ENCODE measurements at regions not wholly inside any gene's neighbourhood (a gene's known extent, or its start where the extent isn't known, plus 50 kb on each side); places are given as distances from the start of the nearest gene placed in this dataset.

DNA sequence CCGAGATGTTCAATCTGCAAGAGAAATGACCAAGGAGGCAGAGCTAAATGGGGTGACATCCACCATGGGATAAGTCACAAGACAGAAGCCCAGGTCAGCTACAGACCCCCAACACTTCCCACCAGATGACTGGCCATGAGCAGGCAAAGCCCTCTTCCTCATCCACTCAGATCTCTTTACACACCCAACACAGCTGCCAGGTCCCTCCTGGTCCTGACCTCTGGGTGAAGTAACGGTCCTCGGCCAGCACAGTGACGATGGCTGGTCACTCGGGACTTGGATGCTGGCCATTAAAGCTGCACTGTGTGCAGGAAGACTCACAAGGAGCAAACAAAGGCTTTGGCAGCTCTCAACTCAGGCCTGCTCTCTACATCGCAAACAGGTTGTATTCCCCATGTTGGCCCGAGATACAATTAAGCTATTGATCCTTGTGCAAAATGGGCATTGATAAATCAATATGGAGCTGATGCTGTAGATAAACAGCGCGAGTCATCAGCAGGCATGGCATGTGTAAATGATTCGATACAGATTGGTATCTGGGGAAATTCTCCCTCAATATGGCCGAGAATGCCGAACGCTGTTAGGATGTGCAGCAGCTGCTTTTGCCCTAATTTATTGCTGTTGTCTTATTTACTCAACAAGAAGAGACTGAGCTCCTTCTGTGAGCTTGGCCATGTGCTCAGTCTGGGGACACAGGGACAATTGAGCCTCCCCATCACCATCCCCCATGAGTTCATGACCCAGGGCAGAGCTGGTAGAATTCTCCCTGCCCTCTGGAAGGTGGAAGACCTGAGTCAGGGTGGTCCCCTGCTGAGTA lies 98.7 kb downstream of the C5orf15 start:
- no peaks in the 10 kb centered on the region for H3K9me3 ChIP-seq (ENCODE audit: control insufficient read depth in 3 of 3, low read length in 3 of 3)
- H3K4me3 ChIP-seq (ENCODE audit: low read length in 3 of 3) = peak overlapping the region; percentile 64 to 87 (median 70)
- peaks cover 9% of the 10 kb centered on the region in 3 donors for H3K4me1 ChIP-seq (ENCODE audit: control insufficient read depth in 3 of 3, insufficient read depth in 3 of 3, low read length in 3 of 3)
- H3K27ac ChIP-seq (ENCODE audit: low read depth, low read length) = peak overlapping the region; percentile 59
- H3K9ac ChIP-seq (ENCODE audit: low read depth in 1 of 3, low read length in 3 of 3) = peak overlapping the region; percentile 14 to 85 (median 57)
- H3K27me3 ChIP-seq (ENCODE audit: control insufficient read depth in 3 of 3, insufficient read depth in 3 of 3, low read length in 3 of 3) = no peaks in the 10 kb centered on the region
- no peaks in the 10 kb centered on the region for H3K36me3 ChIP-seq (ENCODE audit: control insufficient read depth in 3 of 3, insufficient read depth in 3 of 3, low read length in 3 of 3)

DNA sequence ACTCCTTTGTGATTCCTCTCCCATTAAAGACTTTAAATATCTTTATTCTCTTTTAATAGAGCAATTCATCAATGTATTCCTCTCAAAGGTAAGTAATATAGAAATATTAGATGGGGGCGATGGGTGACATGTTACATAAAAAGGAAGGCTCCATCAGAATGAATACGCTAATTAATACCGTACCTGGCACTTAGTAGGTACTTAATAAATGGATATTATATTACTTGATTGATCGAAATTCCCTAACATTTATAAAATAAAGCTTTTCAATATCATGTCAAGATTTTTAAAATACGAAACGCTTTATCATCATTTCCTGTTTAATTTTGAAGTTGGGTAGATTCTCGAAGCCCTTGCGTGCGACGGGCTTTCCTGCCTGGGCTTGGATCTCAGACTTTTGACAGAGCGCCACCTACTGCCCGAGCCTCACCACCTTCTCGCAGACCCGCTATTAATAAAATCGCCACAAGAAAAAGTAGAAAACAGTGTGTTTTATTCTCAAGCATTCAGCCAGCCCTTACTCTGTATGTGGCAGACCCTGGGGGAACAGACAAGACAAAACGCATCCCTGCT lies 99.4 kb downstream of the C5orf15 start:
- Histone ChIP-seq H3K4me3 (ENCODE audit: low read length in 3 of 3) (peak overlapping the region; percentile 64 to 87 (median 70)), H3K27me3 (ENCODE audit: control insufficient read depth in 3 of 3, insufficient read depth in 3 of 3, low read length in 3 of 3) (no peaks in the 10 kb centered on the region), H3K4me1 (ENCODE audit: control insufficient read depth in 3 of 3, insufficient read depth in 3 of 3, low read length in 3 of 3) (peaks cover 9% of the 10 kb centered on the region in 3 donors), H3K27ac (ENCODE audit: low read depth, low read length) (peak overlapping the region; percentile 59), H3K9me3 (ENCODE audit: control insufficient read depth in 3 of 3, low read length in 3 of 3) (no peaks in the 10 kb centered on the region), H3K9ac (ENCODE audit: low read depth in 1 of 3, low read length in 3 of 3) (peak overlapping the region; percentile 14 to 85 (median 57)), H3K36me3 (ENCODE audit: control insufficient read depth in 3 of 3, insufficient read depth in 3 of 3, low read length in 3 of 3) (no peaks in the 10 kb centered on the region)

DNA sequence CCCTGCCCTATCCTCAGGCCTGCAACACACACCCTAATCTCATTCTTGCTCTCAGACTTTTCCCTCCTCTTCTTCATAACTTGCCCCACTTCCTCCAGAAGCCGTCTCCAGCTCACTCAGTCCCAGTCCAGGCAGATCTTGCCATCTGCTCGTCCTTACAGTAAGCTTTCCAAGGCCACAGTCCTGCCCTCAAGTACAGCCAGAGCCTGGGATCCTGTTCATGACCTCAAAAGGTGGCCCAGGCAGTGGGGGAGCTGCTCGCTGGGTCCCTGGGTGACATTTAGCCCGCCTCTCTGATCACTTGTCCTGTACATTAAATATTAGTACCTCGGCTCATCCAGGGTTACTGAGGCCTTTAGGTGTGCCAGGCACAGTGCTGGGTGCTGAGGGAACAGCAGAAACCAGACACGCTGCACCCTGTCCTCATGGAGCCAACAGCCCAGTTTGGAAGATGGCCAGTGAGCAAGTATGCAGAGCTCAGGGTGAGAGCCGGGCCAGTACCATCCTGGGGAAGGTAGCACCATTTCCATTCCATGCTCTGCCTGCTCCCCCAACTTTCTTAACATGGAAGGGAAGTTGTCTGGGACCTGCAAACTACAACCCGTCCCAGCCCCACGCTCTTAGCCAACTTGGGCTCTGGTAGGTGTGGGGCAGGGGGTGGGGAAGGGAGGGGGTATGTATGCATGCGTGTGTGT lies 100.4 kb downstream of the C5orf15 start:
- no peak overlapping the region for H3K4me3 ChIP-seq (ENCODE audit: low read length in 3 of 3)
- H3K9me3 ChIP-seq (ENCODE audit: control insufficient read depth in 3 of 3, low read length in 3 of 3) = no peaks in the 10 kb centered on the region

DNA sequence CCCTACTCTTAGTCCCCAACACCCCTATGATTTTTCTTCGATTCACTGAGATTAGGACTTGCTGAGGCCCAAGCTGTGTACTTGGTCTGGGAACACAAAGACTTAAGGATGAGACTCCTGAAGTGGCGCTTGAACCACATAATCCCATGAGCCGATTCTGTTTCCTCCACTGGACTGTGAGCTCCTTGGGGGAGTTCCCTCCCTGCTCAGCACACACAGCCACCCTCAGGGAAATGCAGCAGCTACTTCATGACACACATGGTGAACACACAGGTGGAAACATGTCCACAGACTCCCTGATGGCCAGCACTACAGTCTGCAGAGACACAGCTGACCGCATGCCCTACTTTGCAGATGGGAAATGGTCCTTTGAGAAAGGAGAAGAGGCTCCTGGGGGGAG lies 101.1 kb downstream of the C5orf15 start:
- Histone ChIP-seq H3K9ac (ENCODE audit: low read depth in 1 of 3, low read length in 3 of 3) (no peak overlapping the region), H3K36me3 (ENCODE audit: control insufficient read depth in 3 of 3, insufficient read depth in 3 of 3, low read length in 3 of 3) (no peaks in the 10 kb centered on the region), H3K4me3 (ENCODE audit: low read length in 3 of 3) (no peak overlapping the region), H3K27ac (ENCODE audit: low read depth, low read length) (no peak overlapping the region), H3K9me3 (ENCODE audit: control insufficient read depth in 3 of 3, low read length in 3 of 3) (no peaks in the 10 kb centered on the region), H3K27me3 (ENCODE audit: control insufficient read depth in 3 of 3, insufficient read depth in 3 of 3, low read length in 3 of 3) (no peaks in the 10 kb centered on the region), H3K4me1 (ENCODE audit: control insufficient read depth in 3 of 3, insufficient read depth in 3 of 3, low read length in 3 of 3) (peaks cover 9% of the 10 kb centered on the region in 3 donors)

More for the DNA sequence above, 100.4 kb downstream of the C5orf15 start:
- Histone ChIP-seq H3K4me1 (ENCODE audit: control insufficient read depth in 3 of 3, insufficient read depth in 3 of 3, low read length in 3 of 3) (peaks cover 9% of the 10 kb centered on the region in 3 donors), H3K27me3 (ENCODE audit: control insufficient read depth in 3 of 3, insufficient read depth in 3 of 3, low read length in 3 of 3) (no peaks in the 10 kb centered on the region), H3K9ac (ENCODE audit: low read depth in 1 of 3, low read length in 3 of 3) (peak overlapping the region in 1 of 3 donors; percentile 25), H3K27ac (ENCODE audit: low read depth, low read length) (no peak overlapping the region), H3K36me3 (ENCODE audit: control insufficient read depth in 3 of 3, insufficient read depth in 3 of 3, low read length in 3 of 3) (no peaks in the 10 kb centered on the region)

DNA sequence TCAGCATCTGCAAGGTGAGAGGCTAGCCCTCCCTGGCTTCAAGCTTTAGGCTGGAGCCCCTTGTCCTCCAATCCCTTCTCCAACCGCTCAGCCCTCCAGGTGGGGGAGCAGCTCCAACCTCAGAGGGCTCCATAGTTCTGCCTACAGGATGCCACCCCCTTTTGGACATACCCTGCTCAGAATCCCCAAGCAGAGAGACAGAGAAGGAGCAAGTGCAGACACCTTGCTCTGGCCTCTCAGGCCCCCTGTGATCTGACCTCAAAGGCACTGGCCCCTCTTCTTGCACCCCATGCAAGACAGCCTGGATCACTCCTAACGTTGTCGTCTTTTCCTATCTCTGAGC lies 101.6 kb downstream of the C5orf15 start:
- Histone ChIP-seq H3K27ac (ENCODE audit: low read depth, low read length) (no peak overlapping the region), H3K27me3 (ENCODE audit: control insufficient read depth in 3 of 3, insufficient read depth in 3 of 3, low read length in 3 of 3) (no peaks in the 10 kb centered on the region), H3K4me1 (ENCODE audit: control insufficient read depth in 3 of 3, insufficient read depth in 3 of 3, low read length in 3 of 3) (peaks cover 9% of the 10 kb centered on the region in 3 donors), H3K9me3 (ENCODE audit: control insufficient read depth in 3 of 3, low read length in 3 of 3) (no peaks in the 10 kb centered on the region), H3K36me3 (ENCODE audit: control insufficient read depth in 3 of 3, insufficient read depth in 3 of 3, low read length in 3 of 3) (no peaks in the 10 kb centered on the region), H3K9ac (ENCODE audit: low read depth in 1 of 3, low read length in 3 of 3) (no peak overlapping the region), H3K4me3 (ENCODE audit: low read length in 3 of 3) (no peak overlapping the region)

DNA sequence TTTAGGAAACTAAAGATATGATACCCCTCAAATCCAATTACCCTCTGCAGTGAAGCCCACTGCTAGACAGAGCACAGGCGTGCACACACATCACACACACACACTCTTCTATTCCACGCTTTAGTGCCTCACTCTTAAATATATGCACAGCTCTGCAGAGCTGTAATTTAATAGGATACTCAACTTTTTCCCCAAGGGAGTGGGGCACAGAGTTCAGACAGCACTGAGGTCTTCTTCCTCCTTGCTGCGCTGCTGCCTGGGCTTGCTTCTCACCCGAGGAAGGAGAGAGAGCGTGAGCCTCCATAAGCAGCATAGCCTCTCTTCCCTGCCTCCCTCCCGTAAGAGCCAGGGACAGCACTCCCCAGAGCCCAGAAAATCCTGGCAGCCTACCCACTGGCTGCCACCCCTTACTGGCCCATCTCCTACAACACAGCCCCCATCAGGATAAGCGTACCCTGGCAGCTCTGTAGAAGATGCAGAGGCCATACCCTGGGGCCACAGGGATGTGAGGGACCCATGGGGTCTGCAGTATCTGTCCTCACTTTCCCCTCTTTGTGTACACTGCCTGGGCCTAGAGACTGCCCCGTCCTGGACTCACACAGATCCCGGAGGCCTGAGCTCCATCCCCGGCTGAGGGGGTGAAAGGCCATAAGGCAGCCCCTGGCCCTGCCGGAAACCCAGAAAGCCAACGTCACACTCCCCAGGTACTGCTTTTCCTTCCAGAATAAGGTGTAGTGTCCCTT lies 102.1 kb downstream of the C5orf15 start:
- Histone ChIP-seq H3K4me3 (ENCODE audit: low read length in 3 of 3) (no peak overlapping the region), H3K9me3 (ENCODE audit: control insufficient read depth in 3 of 3, low read length in 3 of 3) (no peaks in the 10 kb centered on the region), H3K9ac (ENCODE audit: low read depth in 1 of 3, low read length in 3 of 3) (no peak overlapping the region), H3K27me3 (ENCODE audit: control insufficient read depth in 3 of 3, insufficient read depth in 3 of 3, low read length in 3 of 3) (no peaks in the 10 kb centered on the region), H3K36me3 (ENCODE audit: control insufficient read depth in 3 of 3, insufficient read depth in 3 of 3, low read length in 3 of 3) (no peaks in the 10 kb centered on the region), H3K4me1 (ENCODE audit: control insufficient read depth in 3 of 3, insufficient read depth in 3 of 3, low read length in 3 of 3) (peaks cover 9% of the 10 kb centered on the region in 3 donors), H3K27ac (ENCODE audit: low read depth, low read length) (no peak overlapping the region)

DNA sequence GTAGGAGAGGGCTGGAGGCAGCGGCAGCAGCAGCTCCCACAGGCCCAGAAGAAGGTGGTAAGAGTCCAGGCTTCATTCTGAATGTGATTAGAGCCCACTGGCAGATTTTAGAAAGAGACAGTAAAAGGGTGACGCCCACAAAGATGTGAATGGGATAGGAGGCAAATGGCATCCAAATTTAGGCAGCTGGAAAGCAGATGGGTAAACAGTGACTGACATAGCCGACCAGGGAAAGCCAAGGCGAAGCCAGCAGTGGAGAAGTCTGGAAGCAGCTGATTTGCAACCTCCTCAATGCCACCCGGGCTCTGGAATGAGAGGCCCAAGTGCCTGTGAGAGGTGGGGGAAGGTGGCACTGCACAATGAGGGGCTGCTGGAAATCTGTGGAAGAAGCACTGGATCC lies 103.3 kb downstream of the C5orf15 start:
- Histone ChIP-seq H3K27ac (ENCODE audit: low read depth, low read length) (no peak overlapping the region), H3K4me3 (ENCODE audit: low read length in 3 of 3) (no peak overlapping the region), H3K9me3 (ENCODE audit: control insufficient read depth in 3 of 3, low read length in 3 of 3) (no peaks in the 10 kb centered on the region), H3K9ac (ENCODE audit: low read depth in 1 of 3, low read length in 3 of 3) (no peak overlapping the region), H3K27me3 (ENCODE audit: control insufficient read depth in 3 of 3, insufficient read depth in 3 of 3, low read length in 3 of 3) (peaks cover 0 to 2% (median 0%) of the 10 kb centered on the region in 3 donors), H3K4me1 (ENCODE audit: control insufficient read depth in 3 of 3, insufficient read depth in 3 of 3, low read length in 3 of 3) (peaks cover 9% of the 10 kb centered on the region in 3 donors), H3K36me3 (ENCODE audit: control insufficient read depth in 3 of 3, insufficient read depth in 3 of 3, low read length in 3 of 3) (no peaks in the 10 kb centered on the region)

DNA sequence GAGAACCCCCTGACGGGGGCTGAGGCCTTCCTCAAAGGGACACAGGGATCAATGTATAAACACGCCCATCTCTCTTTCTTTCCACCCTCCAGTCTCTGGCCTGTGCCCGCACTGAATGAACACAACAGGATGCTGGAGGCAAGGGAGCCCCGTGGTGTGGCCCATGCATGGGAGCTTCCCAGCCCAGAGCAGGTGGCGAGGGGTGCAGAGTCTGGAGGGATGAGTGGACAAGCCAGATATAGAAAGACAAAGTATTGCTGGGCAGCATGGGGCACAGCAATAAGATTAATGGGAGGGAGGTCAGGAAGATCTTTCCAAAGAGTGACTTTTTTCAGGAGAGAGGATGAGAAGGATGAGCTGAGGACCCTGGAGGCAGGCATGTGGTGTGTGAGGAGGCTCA lies 103.7 kb downstream of the C5orf15 start:
- H3K4me3 ChIP-seq (ENCODE audit: low read length in 3 of 3) = no peak overlapping the region
- H3K36me3 ChIP-seq (ENCODE audit: control insufficient read depth in 3 of 3, insufficient read depth in 3 of 3, low read length in 3 of 3) = no peaks in the 10 kb centered on the region
- H3K9ac ChIP-seq (ENCODE audit: low read depth in 1 of 3, low read length in 3 of 3) = no peak overlapping the region
- H3K27ac ChIP-seq (ENCODE audit: low read depth, low read length) = no peak overlapping the region
- H3K27me3 ChIP-seq (ENCODE audit: control insufficient read depth in 3 of 3, insufficient read depth in 3 of 3, low read length in 3 of 3) = peaks cover 0 to 2% (median 0%) of the 10 kb centered on the region in 3 donors
- H3K4me1 ChIP-seq (ENCODE audit: control insufficient read depth in 3 of 3, insufficient read depth in 3 of 3, low read length in 3 of 3) = peaks cover 5 to 6% (median 5%) of the 10 kb centered on the region in 3 donors
- no peaks in the 10 kb centered on the region for H3K9me3 ChIP-seq (ENCODE audit: control insufficient read depth in 3 of 3, low read length in 3 of 3)

DNA sequence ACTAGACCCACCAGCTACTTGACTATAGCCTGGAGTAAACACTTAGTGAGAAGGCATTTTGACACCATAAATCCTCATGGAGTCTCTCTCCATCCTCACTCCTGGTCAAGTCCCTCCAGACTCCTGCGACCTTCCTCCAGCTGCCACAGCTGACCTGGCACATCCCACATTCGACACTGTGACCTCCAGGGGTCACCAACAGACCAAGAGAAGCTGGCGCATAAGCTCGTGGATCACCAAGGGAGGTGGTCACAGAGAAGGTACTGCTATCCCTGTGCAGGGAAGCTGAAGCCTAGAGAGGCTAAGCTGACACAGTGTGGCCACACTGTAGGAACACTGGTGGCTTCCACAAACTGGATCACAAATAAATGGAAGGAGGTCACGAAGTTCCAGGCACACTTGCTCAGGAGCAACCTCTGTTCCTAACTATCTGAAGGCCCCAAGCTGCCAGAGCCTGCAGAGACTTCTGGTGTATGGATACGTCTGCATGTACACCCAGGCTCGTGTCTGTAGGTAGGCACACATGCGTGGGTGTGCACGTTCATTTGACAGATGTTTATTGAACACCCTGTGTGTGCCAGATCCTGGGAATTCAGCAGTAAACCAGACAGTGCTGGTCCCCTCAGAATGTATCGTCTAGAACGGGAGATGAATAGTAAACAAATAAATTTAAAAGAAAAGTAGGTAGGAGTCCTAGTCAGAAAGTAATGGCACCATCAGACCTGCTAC lies 104.4 kb downstream of the C5orf15 start:
- H3K9me3 ChIP-seq (ENCODE audit: control insufficient read depth in 3 of 3, low read length in 3 of 3) = no peaks in the 10 kb centered on the region
- no peak overlapping the region for H3K27ac ChIP-seq (ENCODE audit: low read depth, low read length)
- peaks cover 0 to 2% (median 0%) of the 10 kb centered on the region in 3 donors for H3K27me3 ChIP-seq (ENCODE audit: control insufficient read depth in 3 of 3, insufficient read depth in 3 of 3, low read length in 3 of 3)
- H3K36me3 ChIP-seq (ENCODE audit: control insufficient read depth in 3 of 3, insufficient read depth in 3 of 3, low read length in 3 of 3) = no peaks in the 10 kb centered on the region
- H3K4me1 ChIP-seq (ENCODE audit: control insufficient read depth in 3 of 3, insufficient read depth in 3 of 3, low read length in 3 of 3) = no peaks in the 10 kb centered on the region
- no peak overlapping the region for H3K9ac ChIP-seq (ENCODE audit: low read depth in 1 of 3, low read length in 3 of 3)
- no peak overlapping the region for H3K4me3 ChIP-seq (ENCODE audit: low read length in 3 of 3)
